SK-N-SH treated with all-trans-retinoic acid at 6 μM for 48 hours (cell line): ENCODE measurements at regions not wholly inside any gene's neighbourhood (a gene's known extent, or its start where the extent isn't known, plus 50 kb on each side); places are given as distances from the start of the nearest gene placed in this dataset.

Experiments used
- ATAC-seq: fragments of 200-7000 bp; cut with Tn5 transposase; 3 replicates; pipeline ENCODE4 v1.9.1; 2020; ENCODE audit warnings: mild to moderate bottlenecking, moderate library complexity
- ARNTL ChIP-seq: fragments of 450-650 bp; formaldehyde crosslinking; IDR thresholded peaks from 2 replicates; pipeline ENCODE4 v1.5.0; 2020; ENCODE audit warnings: low read depth, mild to moderate bottlenecking, moderate library complexity, borderline replicate concordance
- BACH2 ChIP-seq: fragments of 250-450 bp; sonication (Bioruptor Pico); IDR thresholded peaks from 2 replicates; pipeline ENCODE4 v1.9.0; 2021; ENCODE audit warnings: mild to moderate bottlenecking, borderline replicate concordance
- CREB5 ChIP-seq: fragments of 250-450 bp; sonication (Bioruptor Pico); IDR thresholded peaks from 2 replicates; pipeline ENCODE4 v1.5.1; 2020; ENCODE audit warnings: low read depth, mild to moderate bottlenecking, moderate library complexity
- CSDC2 ChIP-seq: fragments of 250-450 bp; sonication (Bioruptor Pico); IDR thresholded peaks from 2 replicates; pipeline ENCODE4 v1.5.0; 2020; ENCODE audit warnings: mild to moderate bottlenecking, moderate library complexity
- ESRRG ChIP-seq: fragments of 250-450 bp; sonication (Bioruptor Pico); IDR thresholded peaks from 2 replicates; pipeline ENCODE4 v1.6.1; 2021; ENCODE audit warnings: mild to moderate bottlenecking
- GLIS3 ChIP-seq: fragments of 250-450 bp; sonication (Bioruptor Pico); IDR thresholded peaks from 2 replicates; pipeline ENCODE4 v1.5.0; 2020; ENCODE audit warnings: mild to moderate bottlenecking, moderate library complexity
- ISL1 ChIP-seq: fragments of 250-450 bp; sonication (Bioruptor Pico); IDR thresholded peaks from 2 replicates; pipeline ENCODE4 v2.1.2; 2022; ENCODE audit warnings: mild to moderate bottlenecking, moderate library complexity
- OSR1 ChIP-seq: fragments of 250-450 bp; sonication (Bioruptor Pico); IDR thresholded peaks from 2 replicates; pipeline ENCODE4 v1.8.0; 2022; ENCODE audit warnings: moderate library complexity, mild to moderate bottlenecking, inconsistent platforms
- PATZ1 ChIP-seq: fragments of 250-450 bp; sonication (Bioruptor Pico); IDR thresholded peaks from 2 replicates; pipeline ENCODE4 v1.8.0; 2020; ENCODE audit warnings: mild to moderate bottlenecking, moderate library complexity, borderline replicate concordance
- POU6F1 ChIP-seq: fragments of 250-450 bp; sonication (Bioruptor Pico); IDR thresholded peaks from 2 replicates; pipeline ENCODE4 v1.8.0; 2021; ENCODE audit warnings: low read depth, mild to moderate bottlenecking, moderate library complexity, borderline replicate concordance
- PPARA ChIP-seq: fragments of 250-450 bp; sonication (Bioruptor Pico); IDR thresholded peaks from 2 replicates; pipeline ENCODE4 v1.5.0; 2020; ENCODE audit warnings: mild to moderate bottlenecking, borderline replicate concordance
- SNAI2 ChIP-seq: fragments of 250-450 bp; sonication (Bioruptor Pico); IDR thresholded peaks from 2 replicates; pipeline ENCODE4 v1.5.0; 2020; ENCODE audit warnings: mild to moderate bottlenecking, moderate library complexity
- TCF4 ChIP-seq: fragments of 250-450 bp; sonication (Bioruptor Pico); IDR thresholded peaks from 2 replicates; pipeline ENCODE4 v1.8.0; 2021; ENCODE audit warnings: mild to moderate bottlenecking, moderate library complexity, borderline replicate concordance
- TOX ChIP-seq: fragments of 250-450 bp; sonication (Bioruptor Pico); IDR thresholded peaks from 2 replicates; pipeline ENCODE4 v1.8.0; 2021; ENCODE audit warnings: mild to moderate bottlenecking, moderate library complexity, borderline replicate concordance
- TSHZ2 ChIP-seq: fragments of 250-450 bp; sonication (Bioruptor Pico); IDR thresholded peaks from 2 replicates; pipeline ENCODE4 v1.5.0; 2020; ENCODE audit warnings: mild to moderate bottlenecking, moderate library complexity
- ZFP3 ChIP-seq: fragments of 250-450 bp; sonication (Bioruptor Pico); IDR thresholded peaks from 2 replicates; pipeline ENCODE4 v1.5.0; 2020; ENCODE audit warnings: mild to moderate bottlenecking, moderate library complexity
- ZFP30 ChIP-seq: fragments of 450-650 bp; formaldehyde crosslinking; IDR thresholded peaks from 2 replicates; pipeline ENCODE4 v1.5.0; 2022; ENCODE audit warnings: mild to moderate bottlenecking, moderate library complexity
- ZNF565 ChIP-seq: fragments of 450-650 bp; formaldehyde crosslinking; conservative IDR thresholded peaks from 2 replicates; pipeline ENCODE4 v1.5.0; 2020; ENCODE audit warnings: low read depth, mild to moderate bottlenecking, moderate library complexity
- ZNF70 ChIP-seq: fragments of 450-650 bp; formaldehyde crosslinking; IDR thresholded peaks from 2 replicates; pipeline ENCODE4 v1.5.0; 2020; ENCODE audit warnings: mild to moderate bottlenecking, moderate library complexity
- ZNF8 ChIP-seq: fragments of 450-650 bp; formaldehyde crosslinking; IDR thresholded peaks from 2 replicates; pipeline ENCODE4 v1.5.0; 2020; ENCODE audit warnings: mild to moderate bottlenecking, moderate library complexity
- TF ChIP-seq, protein P1 (sequence below): fragments of 250-450 bp; sonication (Bioruptor Pico); IDR thresholded peaks from 2 replicates; pipeline ENCODE4 v1.5.1; 2021; ENCODE audit warnings: mild to moderate bottlenecking, moderate library complexity

DNA sequence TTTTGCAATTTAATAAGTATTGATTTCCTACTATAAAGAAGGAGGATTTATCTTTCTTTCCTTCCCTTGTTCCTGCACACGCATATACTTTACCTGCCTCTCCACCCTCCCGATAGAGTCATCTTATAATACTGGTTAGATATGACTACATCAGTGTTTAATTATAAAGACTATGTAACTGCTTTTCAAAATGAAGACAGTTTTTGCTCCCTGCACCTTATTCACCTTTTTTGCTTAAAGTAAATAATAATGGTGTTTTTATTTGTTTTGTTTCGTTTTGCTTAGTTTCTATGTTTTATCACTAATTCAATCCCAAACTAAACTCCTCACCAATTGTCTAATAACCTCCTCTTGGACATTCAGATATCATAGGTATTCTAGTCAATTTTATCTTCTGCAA is 101.9 kb upstream of the RORA start:
- TF ChIP-seq TOX (CRISPR knock-in tag) = no peak
- TF ChIP-seq, protein P1, sequence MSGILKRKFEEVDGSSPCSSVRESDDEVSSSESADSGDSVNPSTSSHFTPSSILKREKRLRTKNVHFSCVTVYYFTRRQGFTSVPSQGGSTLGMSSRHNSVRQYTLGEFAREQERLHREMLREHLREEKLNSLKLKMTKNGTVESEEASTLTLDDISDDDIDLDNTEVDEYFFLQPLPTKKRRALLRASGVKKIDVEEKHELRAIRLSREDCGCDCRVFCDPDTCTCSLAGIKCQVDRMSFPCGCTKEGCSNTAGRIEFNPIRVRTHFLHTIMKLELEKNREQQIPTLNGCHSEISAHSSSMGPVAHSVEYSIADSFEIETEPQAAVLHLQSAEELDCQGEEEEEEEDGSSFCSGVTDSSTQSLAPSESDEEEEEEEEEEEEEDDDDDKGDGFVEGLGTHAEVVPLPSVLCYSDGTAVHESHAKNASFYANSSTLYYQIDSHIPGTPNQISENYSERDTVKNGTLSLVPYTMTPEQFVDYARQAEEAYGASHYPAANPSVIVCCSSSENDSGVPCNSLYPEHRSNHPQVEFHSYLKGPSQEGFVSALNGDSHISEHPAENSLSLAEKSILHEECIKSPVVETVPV = no peak
- TF ChIP-seq ISL1 (CRISPR knock-in tag) = no peak
- no peak for TF ChIP-seq ZFP30 (CRISPR knock-in tag)
- TF ChIP-seq CREB5 = no peak
- no peak for TF ChIP-seq ZNF70
- no peak for TF ChIP-seq ZNF8 (CRISPR knock-in tag)
- TF ChIP-seq SNAI2 (CRISPR knock-in tag) = no peak
- ATAC-seq = no peak

- TF ChIP-seq ESRRG (CRISPR knock-in tag) = no peak
- no peak for TF ChIP-seq GLIS3 (CRISPR knock-in tag)
- TF ChIP-seq CSDC2 (CRISPR knock-in tag) = no peak
- no peak for TF ChIP-seq SNAI2 (CRISPR knock-in tag)
- no peak for TF ChIP-seq CREB5
- no peak for TF ChIP-seq TOX (CRISPR knock-in tag)
- TF ChIP-seq ZNF8 (CRISPR knock-in tag) = no peak
- no peak for TF ChIP-seq ISL1 (CRISPR knock-in tag)
- no peak for TF ChIP-seq BACH2 (CRISPR knock-in tag)
- TF ChIP-seq OSR1 (CRISPR knock-in tag) = no peak
- no peak for TF ChIP-seq ZNF70
- TF ChIP-seq PPARA = no peak
- no peak for TF ChIP-seq PATZ1 (CRISPR knock-in tag)
- TF ChIP-seq TCF4 (CRISPR knock-in tag) = no peak
- no peak for TF ChIP-seq TSHZ2 (CRISPR knock-in tag)
- TF ChIP-seq ZNF565 (CRISPR knock-in tag) = no peak
- no peak for TF ChIP-seq ZFP3 (CRISPR knock-in tag)
- TF ChIP-seq, protein P1 = no peak
- TF ChIP-seq ARNTL (CRISPR knock-in tag) = no peak
- TF ChIP-seq POU6F1 = no peak
- no peak for ATAC-seq
Measured at GRCh38 chr15:61327019-61327631, 98.0 kb upstream of the RORA start.
